B cell (primary cell): ENCODE measurements at regions not wholly inside any gene's neighbourhood (a gene's known extent, or its start where the extent isn't known, plus 50 kb on each side); places are given as distances from the start of the nearest gene placed in this dataset.

Experiments
- ATAC-seq: fragments of 200-7000 bp; cut with Tn5 transposase; one replicate; pipeline ENCODE4 v1.10.0; 2021; ENCODE audit warnings: low read depth, mild to moderate bottlenecking, moderate number of reproducible peaks, moderate library complexity
- CTCF ChIA-PET: fragments of 350-600 bp; sonication (Branson Sonifier 250); formaldehyde crosslinking; loops from one replicate; lab custom pipeline; 2021; ENCODE audit warnings: antibody characterized with exemption, inconsistent platforms; lab: Charles Lee
- POLR2A ChIA-PET: fragments of 350-600 bp; sonication (Branson Sonifier 250); formaldehyde crosslinking; loops from one replicate; lab custom pipeline; 2021; ENCODE audit warnings: antibody characterized with exemption; lab: Charles Lee
- DNase-seq: peaks from one replicate; pipeline ENCODE4 v3.0.0; 2013
- H2AFZ ChIP-seq: 2 replicates; pipeline ENCODE4 v1.6.1; 2012; ENCODE audit warnings: mild to moderate bottlenecking, low read depth, low read length; ENCODE audit not compliant: insufficient read depth, poor library complexity, severe bottlenecking
- H3K27ac ChIP-seq, 2 donors: 1 replicate in 1 of 2; 2 replicates in 1 of 2; pipeline ENCODE4 v1.5.1; 2012 to 2013; ENCODE audit warnings: low read length in 2 of 2, mild to moderate bottlenecking in 2 of 2, moderate library complexity in 1 of 2
- H3K27me3 ChIP-seq, 4 experiments: fragments of 200-600 bp in 1 of 4; sonication (generic) in 1 of 4; replicated peaks in 1 of 4; 1 replicate in 2 of 4; 2 replicates in 2 of 4; pipeline versions ENCODE4 v1.6.1 to v1.7.0; 2013 to 2016; ENCODE audit warnings: low read length in 3 of 4, mild to moderate bottlenecking in 2 of 4, mixed read lengths in 1 of 4, moderate library complexity in 1 of 4; ENCODE audit not compliant: insufficient read depth in 4 of 4, control insufficient read depth in 3 of 4; ENCODE audit errors: control extremely low read depth in 1 of 4
- H3K36me3 ChIP-seq, 2 experiments: replicated peaks in 1 of 2; 1 replicate in 1 of 2; 2 replicates in 1 of 2; pipeline versions ENCODE4 v1.6.1 to v1.7.1; 2013; ENCODE audit warnings: low read length in 1 of 2; ENCODE audit not compliant: insufficient read depth in 2 of 2, control insufficient read depth in 1 of 2; ENCODE audit errors: control extremely low read depth in 1 of 2, extremely low read depth in 1 of 2
- H3K4me1 ChIP-seq, 2 donors: fragments of 200-600 bp in 1 of 2; sonication (generic) in 1 of 2; 1 replicate in 1 of 2; 2 replicates in 1 of 2; pipeline versions ENCODE4 v1.5.1 to v1.6.1; 2013 to 2017; ENCODE audit warnings: low read length in 2 of 2; ENCODE audit not compliant: control insufficient read depth in 2 of 2, insufficient read depth in 2 of 2
- H3K4me2 ChIP-seq: replicated peaks from 2 replicates; pipeline ENCODE3; 2012; ENCODE audit warnings: mild to moderate bottlenecking, low read depth, low read length; ENCODE audit not compliant: poor library complexity, severe bottlenecking
- H3K4me3 ChIP-seq, 5 experiments: fragments of 200-600 bp in 1 of 5; sonication (generic) in 1 of 5; 1 replicate in 3 of 5; 2 replicates in 2 of 5; pipeline versions ENCODE4 v1.5.1 to v1.7.0; 2011 to 2016; ENCODE audit warnings: low read length in 4 of 5, mild to moderate bottlenecking in 4 of 5, low read depth in 2 of 5, control low read depth in 1 of 5, moderate library complexity in 1 of 5; ENCODE audit not compliant: insufficient read depth in 1 of 5; ENCODE audit errors: control extremely low read depth in 1 of 5, extremely low read depth in 1 of 5
- H3K79me2 ChIP-seq: fragments of 200-600 bp; sonication (generic); one replicate; pipeline ENCODE4 v1.6.0; 2016; ENCODE audit warnings: low read length; ENCODE audit not compliant: control insufficient read depth, insufficient read depth
- H3K9ac ChIP-seq: fragments of 200-600 bp; sonication (generic); 2 replicates; pipeline ENCODE4 v1.6.1; 2017; ENCODE audit warnings: mild to moderate bottlenecking, low read length, moderate library complexity
- H3K9me3 ChIP-seq, 3 donors: one replicate each; pipeline versions ENCODE4 v1.6.1 to v1.7.1; 2013; ENCODE audit warnings: low read length in 2 of 3; ENCODE audit not compliant: control insufficient read depth in 2 of 3, insufficient read depth in 1 of 3; ENCODE audit errors: control extremely low read depth in 1 of 3
- H4K20me1 ChIP-seq: 2 replicates; pipeline ENCODE4 v1.6.0; 2012; ENCODE audit warnings: mild to moderate bottlenecking, low read length; ENCODE audit not compliant: insufficient read depth, control insufficient read depth, poor library complexity, severe bottlenecking
- H3K27ac Mint-ChIP-seq: one replicate; pipeline ENCODE4 v1.8.0; 2021; ENCODE audit warnings: mixed read lengths
- H3K27me3 Mint-ChIP-seq: one replicate; pipeline ENCODE4 v1.8.0; 2021; ENCODE audit warnings: mixed read lengths
- H3K4me1 Mint-ChIP-seq: one replicate; pipeline ENCODE4 v1.8.0; 2021; ENCODE audit warnings: mixed read lengths
- H3K4me3 Mint-ChIP-seq: one replicate; pipeline ENCODE4 v1.8.0; 2021; ENCODE audit warnings: mixed read lengths
- H3K9me3 Mint-ChIP-seq: one replicate; pipeline ENCODE4 v1.8.0; 2022; ENCODE audit warnings: mixed read lengths; ENCODE audit not compliant: insufficient read depth
- CTCF ChIP-seq: fragments of 200-600 bp; IDR thresholded peaks from one replicate; pipeline ENCODE4 v1.8.0; 2022; ENCODE audit warnings: antibody characterized with exemption, mild to moderate bottlenecking
- EZH2 ChIP-seq: IDR thresholded peaks from 2 replicates; pipeline ENCODE4 v1.6.1; 2012; ENCODE audit warnings: borderline replicate concordance, low read depth, mild to moderate bottlenecking, moderate library complexity, low read length; ENCODE audit not compliant: insufficient read depth, poor library complexity, severe bottlenecking
- WGBS: methylation state at CpG from one replicate; pipeline ENCODE4 v1.1.5; 2013; ENCODE audit warnings: missing lambda C conversion rate; ENCODE audit not compliant: insufficient coverage; 5-methylcytosine and 5-hydroxymethylcytosine counted together
- intact Hi-C: fragments of 100-400 bp; cut with micrococcal nuclease; formaldehyde crosslinking; loops from one replicate; pipeline ENCODE4 v1.10.0; 2022

GRCh38 chr1:173417563-173417962, 59.6 kb upstream of the PRDX6 start:
- H3K36me3 ChIP-seq, result no peaks in the 10 kb centered on the region
- peaks cover 63 to 72% of the 10 kb centered on the region in 2 donors for H3K4me1 ChIP-seq
- H2AFZ ChIP-seq, result peak overlapping the region; percentile 13
- POLR2A ChIA-PET, result interaction anchor here (0.6 to 2.1 kb wide), 4 partner anchors 60 to 598 kb away, joined by 3 to 15 read pairs (median 6); partner anchors contain the start of genes GAS5, PRDX6 and ZBTB37
- CTCF ChIA-PET, result interaction anchor here (0.6 to 6.2 kb wide), 21 partner anchors 10 to 1329 kb away, joined by 3 to 85 read pairs (median 4); partner anchors contain the start of genes CENPL and DARS2
- H4K20me1 ChIP-seq, result no peaks in the 10 kb centered on the region
- H3K9me3 Mint-ChIP-seq, result no peaks in the 10 kb centered on the region
- peaks cover 82% of the 10 kb centered on the region for H3K4me1 Mint-ChIP-seq
- no peaks in the 10 kb centered on the region for H3K79me2 ChIP-seq
- peak overlapping the region; percentile 24 for H3K9ac ChIP-seq
- H3K9me3 ChIP-seq, result no peaks in the 10 kb centered on the region
- no peak for TF ChIP-seq EZH2
- H3K27me3 ChIP-seq, result no peaks in the 10 kb centered on the region
- H3K27ac Mint-ChIP-seq, result peak overlapping the region; percentile 98
- WGBS, result 14% methylated on average over 1 of the region's 1 CpG
- intact Hi-C loops, result loop anchor here (10.0 kb wide), 2 partner anchors 303 to 513 kb away; no protein-coding TSS in a partner anchor
- ATAC-seq (no peak), DNase-seq (no peak)
- H3K4me3 Mint-ChIP-seq, result peak overlapping the region; percentile 86
- H3K27me3 Mint-ChIP-seq, result no peaks in the 10 kb centered on the region
- peak overlapping the region; percentile 56 for H3K4me2 ChIP-seq
- H3K27ac ChIP-seq, result peak overlapping the region; percentile 63 to 92
- no peak overlapping the region for H3K4me3 ChIP-seq

- H3K4me3 Mint-ChIP-seq, result peak overlapping the region; percentile 86
- no peaks in the 10 kb centered on the region for H3K27me3 Mint-ChIP-seq
- Histone ChIP-seq H3K4me3 (peak overlapping the region in 1 of 5 experiments; percentile 25), H3K27me3 (no peaks in the 10 kb centered on the region), H3K79me2 (no peaks in the 10 kb centered on the region), H3K9ac (peak overlapping the region; percentile 24), H3K36me3 (no peaks in the 10 kb centered on the region), H3K4me2 (peak overlapping the region; percentile 56), H3K9me3 (no peaks in the 10 kb centered on the region), H2AFZ (peak overlapping the region; percentile 13), H3K4me1 (peaks cover 56 to 64% of the 10 kb centered on the region in 2 donors), H4K20me1 (no peaks in the 10 kb centered on the region), H3K27ac (peak overlapping the region; percentile 63 to 92)
- H3K4me1 Mint-ChIP-seq, result peaks cover 75% of the 10 kb centered on the region
- intact Hi-C loops, result loop anchor here (2.0 to 10.0 kb wide), 3 partner anchors 164 to 514 kb away; no protein-coding TSS in a partner anchor
- no peaks in the 10 kb centered on the region for H3K9me3 Mint-ChIP-seq
- DNase-seq, result peak; percentile 83
- ChIA-PET CTCF (interaction anchor here (0.6 to 6.2 kb wide), 22 partner anchors 11 to 1328 kb away, joined by 3 to 85 read pairs (median 4); partner anchors contain the start of genes CENPL and DARS2), POLR2A (interaction anchor here (0.6 to 2.1 kb wide), 5 partner anchors 59 to 730 kb away, joined by 3 to 15 read pairs (median 8); partner anchors contain the start of genes GAS5, PRDX6 and ZBTB37)
- ATAC-seq, result peak; percentile 46
- H3K27ac Mint-ChIP-seq, result peak overlapping the region; percentile 98
- 38% methylated on average over 6 of the region's 11 CpGs for WGBS
- no peak for TF ChIP-seq EZH2
- TF ChIP-seq CTCF, result no peak
Measured at GRCh38 chr1:173418107-173418985, 58.8 kb upstream of the PRDX6 start.
